Fibroblast of skin of right biceps (primary cell): ENCODE measurements at regions not wholly inside any gene's neighbourhood (a gene's known extent, or its start where the extent isn't known, plus 50 kb on each side); places are given as distances from the start of the nearest gene placed in this dataset.
"Not testable (repeated sequence)": the region's sequence is repeated elsewhere in the genome, so short reads cannot be mapped to it uniquely, and the experiment has no call there.

ENCODE experiments used
- DNase-seq: peaks from one replicate; pipeline ENCODE4 v3.0.0-alpha.2; 2013

- no peak for DNase-seq
Observed at GRCh38 chrX:21126661-21127060, 247.6 kb upstream of the CNKSR2 start.

GRCh38 chrX:21131346-21131745 is 242.9 kb upstream of the CNKSR2 start:
- DNase-seq = no peak

GRCh38 chrX:21131786-21132185 is 242.4 kb upstream of the CNKSR2 start:
- DNase-seq = no peak

GRCh38 chrX:21132686-21133393 is 241.4 kb upstream of the CNKSR2 start:
- peak; percentile 3 for DNase-seq

- no peak for DNase-seq
Observed at GRCh38 chrX:21150208-21150607, 224.0 kb upstream of the CNKSR2 start.

GRCh38 chrX:21151051-21151450 is 223.2 kb upstream of the CNKSR2 start:
- no peak for DNase-seq

- DNase-seq = no peak
Observed at GRCh38 chrX:21153033-21153432, 221.2 kb upstream of the CNKSR2 start.

- peak; percentile 35 for DNase-seq
Observed at GRCh38 chrX:21153503-21153902, 220.7 kb upstream of the CNKSR2 start.

GRCh38 chrX:21155916-21156315 is 218.3 kb upstream of the CNKSR2 start:
- DNase-seq = no peak

GRCh38 chrX:21156632-21157031 is 217.6 kb upstream of the CNKSR2 start:
- no peak for DNase-seq

GRCh38 chrX:21158678-21159077 is 215.5 kb upstream of the CNKSR2 start:
- no peak for DNase-seq

- DNase-seq = peak; percentile 47
Observed at GRCh38 chrX:21166272-21166982, 207.8 kb upstream of the CNKSR2 start.

- DNase-seq = no peak
Observed at GRCh38 chrX:21167011-21167410, 207.2 kb upstream of the CNKSR2 start.

- DNase-seq = no peak
Observed at GRCh38 chrX:21167494-21167893, 206.7 kb upstream of the CNKSR2 start.

GRCh38 chrX:21168401-21169160 is 205.6 kb upstream of the CNKSR2 start:
- no peak for DNase-seq

GRCh38 chrX:21171181-21171580 is 203.0 kb upstream of the CNKSR2 start:
- no peak for DNase-seq

- no peak for DNase-seq
Observed at GRCh38 chrX:21174439-21174838, 199.8 kb upstream of the CNKSR2 start.

- peak; percentile 0 for DNase-seq
Observed at GRCh38 chrX:21176921-21177571, 197.2 kb upstream of the CNKSR2 start.

- no peak for DNase-seq
Observed at GRCh38 chrX:21181232-21181853, 192.9 kb upstream of the CNKSR2 start.

GRCh38 chrX:21193196-21193595 is 181.0 kb upstream of the CNKSR2 start:
- DNase-seq = no peak

GRCh38 chrX:21194526-21194925 is 179.7 kb upstream of the CNKSR2 start:
- no peak for DNase-seq

- no peak for DNase-seq
Observed at GRCh38 chrX:21207080-21207479, 167.1 kb upstream of the CNKSR2 start.

GRCh38 chrX:21219208-21219607 is 155.0 kb upstream of the CNKSR2 start:
- not testable (repeated sequence) for DNase-seq
